HEK293 (cell line): ENCODE measurements at regions not wholly inside any gene's neighbourhood (a gene's known extent, or its start where the extent isn't known, plus 50 kb on each side); places are given as distances from the start of the nearest gene placed in this dataset.

Source experiments
- CTCF ChIA-PET: fragments of 350-600 bp; formaldehyde crosslinking; extraction: SDS; loops from one replicate; lab custom pipeline; 2021; ENCODE audit warnings: antibody characterized with exemption; lab: Yijun Ruan, JAX
- POLR2A ChIA-PET: fragments of 300-600 bp; formaldehyde crosslinking; extraction: SDS; loops from one replicate; lab custom pipeline; 2020; ENCODE audit warnings: antibody characterized with exemption, inconsistent platforms; lab: Yijun Ruan, JAX
- H3K27ac ChIP-seq: fragments of 200-500 bp; sonication (Bioruptor generic); 2 replicates; pipeline ENCODE4 v1.5.1; 2014; ENCODE audit warnings: low read depth, low read length, control low read depth, inconsistent platforms; ENCODE audit errors: extremely low read depth
- H3K36me3 ChIP-seq, 2 experiments: fragments of 200-500 bp in 1 of 2; sonication (Bioruptor generic) in 1 of 2; 1 replicate in 1 of 2; 2 replicates in 1 of 2; pipeline ENCODE4 v1.5.1; 2014 to 2017; ENCODE audit warnings: inconsistent platforms in 2 of 2, low read length in 2 of 2; ENCODE audit not compliant: control insufficient read depth in 2 of 2, insufficient read depth in 1 of 2
- H3K4me1 ChIP-seq: fragments of 200-500 bp; sonication (Bioruptor generic); 2 replicates; pipeline ENCODE4 v1.5.1; 2014; ENCODE audit warnings: mild to moderate bottlenecking, low read length, inconsistent platforms; ENCODE audit not compliant: control insufficient read depth, insufficient read depth
- H3K4me3 ChIP-seq: 2 replicates; pipeline ENCODE4 v1.5.1; 2011; ENCODE audit warnings: low read depth, mild to moderate bottlenecking, control low read depth, low read length, moderate library complexity
- H3K9me3 ChIP-seq: fragments of 200-500 bp; sonication (Bioruptor generic); 2 replicates; pipeline ENCODE4 v1.5.1; 2014; ENCODE audit warnings: low read depth, low read length, inconsistent platforms; ENCODE audit not compliant: control insufficient read depth, insufficient read depth
- KLF10 ChIP-seq: fragments of 450-650 bp; IDR thresholded peaks from 2 replicates; pipeline ENCODE4 v1.5.1; 2018; ENCODE audit warnings: missing biosample characterization, mild to moderate bottlenecking, missing genetic modification characterization
- KLF16 ChIP-seq: fragments of 450-650 bp; formaldehyde crosslinking; IDR thresholded peaks from 2 replicates; pipeline ENCODE4 v1.5.1; 2017; ENCODE audit warnings: missing biosample characterization, missing genetic modification characterization
- KLF9 ChIP-seq: fragments of 450-650 bp; formaldehyde crosslinking; IDR thresholded peaks from 2 replicates; pipeline ENCODE4 v1.5.1; 2016; ENCODE audit warnings: missing biosample characterization, missing genetic modification characterization, low read depth
- SP2 ChIP-seq: fragments of 450-650 bp; formaldehyde crosslinking; IDR thresholded peaks from 2 replicates; pipeline ENCODE4 v1.5.1; 2016; ENCODE audit warnings: missing biosample characterization, missing genetic modification characterization
- ZFP41 ChIP-seq: fragments of 450-650 bp; formaldehyde crosslinking; IDR thresholded peaks from 2 replicates; pipeline ENCODE4 v1.5.1; 2016; ENCODE audit warnings: missing biosample characterization, missing genetic modification characterization, borderline replicate concordance
- ZNF132 ChIP-seq: fragments of 450-650 bp; formaldehyde crosslinking; IDR thresholded peaks from 2 replicates; pipeline ENCODE4 v1.5.1; 2017; ENCODE audit warnings: missing biosample characterization, missing genetic modification characterization, borderline replicate concordance
- ZNF133 ChIP-seq: fragments of 450-650 bp; formaldehyde crosslinking; IDR thresholded peaks from 2 replicates; pipeline ENCODE4 v1.5.1; 2016; ENCODE audit warnings: missing biosample characterization, missing genetic modification characterization
- ZNF140 ChIP-seq: fragments of 450-650 bp; formaldehyde crosslinking; IDR thresholded peaks from 2 replicates; pipeline ENCODE4 v1.5.1; 2016; ENCODE audit warnings: missing biosample characterization, missing genetic modification characterization
- ZNF16 ChIP-seq: fragments of 450-650 bp; formaldehyde crosslinking; IDR thresholded peaks from 2 replicates; pipeline ENCODE4 v1.5.1; 2016; ENCODE audit warnings: low read depth, missing biosample characterization, missing genetic modification characterization
- ZNF174 ChIP-seq: fragments of 450-650 bp; formaldehyde crosslinking; IDR thresholded peaks from 2 replicates; pipeline ENCODE4 v1.5.0; 2017; ENCODE audit warnings: missing biosample characterization, mild to moderate bottlenecking, missing genetic modification characterization
- ZNF23 ChIP-seq: fragments of 450-650 bp; formaldehyde crosslinking; IDR thresholded peaks from 2 replicates; pipeline ENCODE4 v1.5.1; 2016; ENCODE audit warnings: missing biosample characterization, missing genetic modification characterization, borderline replicate concordance
- ZNF37A ChIP-seq: fragments of 450-650 bp; IDR thresholded peaks from 2 replicates; pipeline ENCODE4 v1.5.1; 2018; ENCODE audit warnings: missing biosample characterization, missing genetic modification characterization
- ZNF513 ChIP-seq: fragments of 450-650 bp; IDR thresholded peaks from 2 replicates; pipeline ENCODE4 v1.5.1; 2018; ENCODE audit warnings: missing biosample characterization, missing genetic modification characterization
- ZNF514 ChIP-seq: fragments of 450-650 bp; formaldehyde crosslinking; IDR thresholded peaks from 2 replicates; pipeline ENCODE4 v1.5.1; 2016; ENCODE audit warnings: missing biosample characterization, missing genetic modification characterization
- ZNF544 ChIP-seq: fragments of 450-650 bp; formaldehyde crosslinking; IDR thresholded peaks from 2 replicates; pipeline ENCODE4 v1.5.0; 2017; ENCODE audit warnings: missing biosample characterization, missing genetic modification characterization
- ZNF571 ChIP-seq: fragments of 450-650 bp; formaldehyde crosslinking; IDR thresholded peaks from 2 replicates; pipeline ENCODE4 v1.5.0; 2017; ENCODE audit warnings: missing biosample characterization, missing genetic modification characterization
- ZNF621 ChIP-seq: fragments of 450-650 bp; formaldehyde crosslinking; IDR thresholded peaks from 2 replicates; pipeline ENCODE4 v1.5.1; 2017; ENCODE audit warnings: missing biosample characterization, missing genetic modification characterization
- ZNF639 ChIP-seq: fragments of 450-650 bp; formaldehyde crosslinking; IDR thresholded peaks from 2 replicates; pipeline ENCODE4 v1.5.1; 2016; ENCODE audit warnings: missing biosample characterization, missing genetic modification characterization
- ZXDB ChIP-seq: fragments of 450-650 bp; formaldehyde crosslinking; IDR thresholded peaks from 2 replicates; pipeline ENCODE4 v1.5.1; 2016; ENCODE audit warnings: missing biosample characterization, missing genetic modification characterization
- TF ChIP-seq, protein P1 (sequence below): fragments of 450-650 bp; formaldehyde crosslinking; optimal IDR thresholded peaks from 2 replicates; pipeline ENCODE3; 2016; ENCODE audit warnings: missing biosample characterization, mild to moderate bottlenecking, missing genetic modification characterization
- TF ChIP-seq, protein P2 (sequence below): fragments of 450-650 bp; formaldehyde crosslinking; IDR thresholded peaks from 2 replicates; pipeline ENCODE4 v1.5.1; 2016; ENCODE audit warnings: missing biosample characterization, missing genetic modification characterization

GRCh38 chr11:88041679-88042078, 133.6 kb downstream of the RAB38 start (continued):
- TF ChIP-seq, protein P1, sequence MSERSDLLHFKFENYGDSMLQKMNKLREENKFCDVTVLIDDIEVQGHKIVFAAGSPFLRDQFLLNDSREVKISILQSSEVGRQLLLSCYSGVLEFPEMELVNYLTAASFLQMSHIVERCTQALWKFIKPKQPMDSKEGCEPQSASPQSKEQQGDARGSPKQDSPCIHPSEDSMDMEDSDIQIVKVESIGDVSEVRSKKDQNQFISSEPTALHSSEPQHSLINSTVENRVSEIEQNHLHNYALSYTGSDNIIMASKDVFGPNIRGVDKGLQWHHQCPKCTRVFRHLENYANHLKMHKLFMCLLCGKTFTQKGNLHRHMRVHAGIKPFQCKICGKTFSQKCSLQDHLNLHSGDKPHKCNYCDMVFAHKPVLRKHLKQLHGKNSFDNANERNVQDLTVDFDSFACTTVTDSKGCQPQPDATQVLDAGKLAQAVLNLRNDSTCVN (tag by site-specific recombination) = no peak
- TF ChIP-seq, protein P2, sequence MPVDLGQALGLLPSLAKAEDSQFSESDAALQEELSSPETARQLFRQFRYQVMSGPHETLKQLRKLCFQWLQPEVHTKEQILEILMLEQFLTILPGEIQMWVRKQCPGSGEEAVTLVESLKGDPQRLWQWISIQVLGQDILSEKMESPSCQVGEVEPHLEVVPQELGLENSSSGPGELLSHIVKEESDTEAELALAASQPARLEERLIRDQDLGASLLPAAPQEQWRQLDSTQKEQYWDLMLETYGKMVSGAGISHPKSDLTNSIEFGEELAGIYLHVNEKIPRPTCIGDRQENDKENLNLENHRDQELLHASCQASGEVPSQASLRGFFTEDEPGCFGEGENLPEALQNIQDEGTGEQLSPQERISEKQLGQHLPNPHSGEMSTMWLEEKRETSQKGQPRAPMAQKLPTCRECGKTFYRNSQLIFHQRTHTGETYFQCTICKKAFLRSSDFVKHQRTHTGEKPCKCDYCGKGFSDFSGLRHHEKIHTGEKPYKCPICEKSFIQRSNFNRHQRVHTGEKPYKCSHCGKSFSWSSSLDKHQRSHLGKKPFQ (tag by site-specific recombination) = no peak
- no peak for TF ChIP-seq ZNF16
- TF ChIP-seq, all 188 proteins: peak for 0

- Histone ChIP-seq H3K4me1 (no peaks in the 10 kb centered on the region), H3K36me3 (no peaks in the 10 kb centered on the region), H3K27ac (no peak overlapping the region), H3K9me3 (no peaks in the 10 kb centered on the region), H3K4me3 (no peak overlapping the region)
- ChIA-PET CTCF (no interaction called here), POLR2A (no interaction called here)
- TF ChIP-seq ZNF23 (tag by site-specific recombination) (no peak), KLF10 (tag by site-specific recombination) (no peak), ZNF621 (tag by site-specific recombination) (no peak)
These were observed 135.1 kb downstream of the RAB38 start for GRCh38 chr11:88040148-88040496.

- H3K4me1 ChIP-seq = no peaks in the 10 kb centered on the region
- no peak overlapping the region for H3K4me3 ChIP-seq
- no peak for TF ChIP-seq ZNF133 (tag by site-specific recombination)
- no peak for TF ChIP-seq ZNF140 (tag by site-specific recombination)
- no peak for TF ChIP-seq KLF9 (tag by site-specific recombination)
- no peak for TF ChIP-seq ZNF37A
- no peak for TF ChIP-seq ZNF571 (tag by site-specific recombination)
- TF ChIP-seq SP2 (tag by site-specific recombination) = no peak
- TF ChIP-seq ZFP41 (tag by site-specific recombination) = no peak
- TF ChIP-seq ZNF513 (tag by site-specific recombination) = no peak
- TF ChIP-seq, protein P1 (tag by site-specific recombination) = no peak
- TF ChIP-seq, all 188 proteins: peak for 0
- Histone ChIP-seq H3K27ac (no peak overlapping the region), H3K9me3 (no peaks in the 10 kb centered on the region), H3K36me3 (no peaks in the 10 kb centered on the region)
- ChIA-PET CTCF (no interaction called here), POLR2A (no interaction called here)
These were observed 135.6 kb downstream of the RAB38 start for GRCh38 chr11:88039476-88040147.

- CTCF ChIA-PET = no interaction called here
- H3K27ac ChIP-seq = no peak overlapping the region
- H3K4me3 ChIP-seq = no peak overlapping the region
- no peak for TF ChIP-seq ZXDB (tag by site-specific recombination)
- TF ChIP-seq ZNF514 (tag by site-specific recombination) = no peak
- no peak for TF ChIP-seq KLF16
- no peak for TF ChIP-seq ZNF639
- TF ChIP-seq ZNF132 = no peak
- no peak for TF ChIP-seq ZNF544 (tag by site-specific recombination)
- no peak for TF ChIP-seq ZNF174 (tag by site-specific recombination)
- POLR2A ChIA-PET = no interaction called here
- H3K9me3 ChIP-seq = no peaks in the 10 kb centered on the region
- no peaks in the 10 kb centered on the region for H3K4me1 ChIP-seq
- no peaks in the 10 kb centered on the region for H3K36me3 ChIP-seq
These were observed 137.2 kb downstream of the RAB38 start for GRCh38 chr11:88038063-88038462.
